Lung (tissue), 11 donors: ENCODE measurements at regions not wholly inside any gene's neighbourhood (a gene's known extent, or its start where the extent isn't known, plus 50 kb on each side); places are given as distances from the start of the nearest gene placed in this dataset.
A peak's percentile ranks its signal among the peaks of the same experiment; 100 is the strongest.

Experiments
- ATAC-seq: fragments of 200-7000 bp; cut with Tn5 transposase; one replicate; pipeline ENCODE4 v1.9.1; 2020; ENCODE audit warnings: moderate number of reproducible peaks; ENCODE audit not compliant: insufficient read depth, low FRiP score
- DNase-seq, 3 donors: peaks; one replicate each; pipeline ENCODE4 v3.0.0-alpha.2; 2013 to 2017
- H3K27ac ChIP-seq, 2 donors: one replicate each; pipeline ENCODE4 v1.5.1; 2013; ENCODE audit warnings: mild to moderate bottlenecking in 2 of 2, moderate library complexity in 2 of 2, control low read depth in 1 of 2, inconsistent platforms in 1 of 2, low read depth in 1 of 2, low read length in 1 of 2
- H3K27me3 ChIP-seq, 3 donors: one replicate each; pipeline ENCODE4 v1.5.1; 2013; ENCODE audit warnings: low read length in 2 of 3; ENCODE audit not compliant: control insufficient read depth in 3 of 3, insufficient read depth in 3 of 3
- H3K36me3 ChIP-seq, 4 donors: one replicate each; pipeline ENCODE4 v1.5.1; 2013; ENCODE audit warnings: low read length in 4 of 4, mild to moderate bottlenecking in 1 of 4, moderate library complexity in 1 of 4; ENCODE audit not compliant: control insufficient read depth in 4 of 4, insufficient read depth in 4 of 4
- H3K4me1 ChIP-seq, 5 donors: one replicate each; pipeline ENCODE4 v1.5.1; 2013; ENCODE audit warnings: low read length in 5 of 5, mild to moderate bottlenecking in 2 of 5, moderate library complexity in 1 of 5; ENCODE audit not compliant: control insufficient read depth in 5 of 5, insufficient read depth in 5 of 5
- H3K4me3 ChIP-seq: one replicate; pipeline ENCODE4 v1.5.1; 2013; ENCODE audit warnings: mild to moderate bottlenecking, control low read depth, moderate library complexity
- H3K9ac ChIP-seq, 2 donors: one replicate each; pipeline ENCODE4 v1.5.1; 2013; ENCODE audit warnings: low read length in 2 of 2, control low read depth in 1 of 2; ENCODE audit not compliant: insufficient read depth in 1 of 2
- H3K9me3 ChIP-seq, 4 donors: one replicate each; pipeline ENCODE4 v1.5.1; 2013; ENCODE audit warnings: low read length in 3 of 4, mild to moderate bottlenecking in 1 of 4, moderate library complexity in 1 of 4; ENCODE audit not compliant: control insufficient read depth in 4 of 4, insufficient read depth in 3 of 4
- CTCF ChIP-seq: IDR thresholded peaks from 2 replicates; pipeline ENCODE4 v1.5.1; 2012; ENCODE audit warnings: mild to moderate bottlenecking; ENCODE audit errors: control extremely low read depth, extremely low read depth
- WGBS, 2 donors: extraction: QIAGEN DNeasy Blood & Tissue Kit; methylation state at CpG; one replicate each; pipeline ENCODE4 v1.1.7; 2013; 5-methylcytosine and 5-hydroxymethylcytosine counted together
- donor health status: control.
- donor health status: control.
- donor health status: Bipolar disorder and iron deficiency.
- donor health status: healthy.
- donor health status: DM: yes; HTN: yes; CAD: no.

- Histone ChIP-seq H3K9ac (no peak overlapping the region), H3K4me3 (no peak overlapping the region), H3K9me3 (no peaks in the 10 kb centered on the region), H3K36me3 (no peaks in the 10 kb centered on the region), H3K27me3 (no peaks in the 10 kb centered on the region), H3K27ac (no peak overlapping the region), H3K4me1 (no peaks in the 10 kb centered on the region)
- ATAC-seq (no peak), DNase-seq (no peak)
- 84 to 90% methylated on average over 3 of the region's 3 CpGs for WGBS, 2 donors
- TF ChIP-seq CTCF = no peak
Observed at GRCh38 chr7:115106316-115106715, 184.4 kb downstream of the MDFIC start.

GRCh38 chr7:115102738-115103137 lies 180.8 kb downstream of the MDFIC start:
- no peaks in the 10 kb centered on the region for H3K9me3 ChIP-seq
- no peaks in the 10 kb centered on the region for H3K4me1 ChIP-seq
- TF ChIP-seq CTCF = no peak
- no peak for DNase-seq
- H3K4me3 ChIP-seq = no peak overlapping the region
- no peaks in the 10 kb centered on the region for H3K36me3 ChIP-seq
- no peak overlapping the region for H3K9ac ChIP-seq
- 96 to 98% methylated on average over 2 of the region's 2 CpGs for WGBS, 2 donors
- ATAC-seq = no peak
- H3K27me3 ChIP-seq = no peaks in the 10 kb centered on the region
- H3K27ac ChIP-seq = no peak overlapping the region

GRCh38 chr7:115101199-115101598 lies 179.3 kb downstream of the MDFIC start:
- Histone ChIP-seq H3K4me1 (no peaks in the 10 kb centered on the region), H3K9me3 (no peaks in the 10 kb centered on the region), H3K27me3 (no peaks in the 10 kb centered on the region), H3K36me3 (no peaks in the 10 kb centered on the region), H3K9ac (no peak overlapping the region), H3K27ac (no peak overlapping the region), H3K4me3 (no peak overlapping the region)
- no peak for ATAC-seq
- TF ChIP-seq CTCF = no peak
- no peak for DNase-seq

GRCh38 chr7:115099906-115100305 lies 178.0 kb downstream of the MDFIC start:
- 56 to 77% methylated on average over 1 of the region's 1 CpG for WGBS, 2 donors
- no peak for DNase-seq
- ATAC-seq = peak; percentile 19
- no peaks in the 10 kb centered on the region for H3K9me3 ChIP-seq
- TF ChIP-seq CTCF = no peak
- no peaks in the 10 kb centered on the region for H3K4me1 ChIP-seq
- no peaks in the 10 kb centered on the region for H3K27me3 ChIP-seq
- no peaks in the 10 kb centered on the region for H3K36me3 ChIP-seq
- H3K27ac ChIP-seq = no peak overlapping the region
- no peak overlapping the region for H3K9ac ChIP-seq
- H3K4me3 ChIP-seq = no peak overlapping the region
